HG03066 (cell line): ENCODE measurements at regions not wholly inside any gene's neighbourhood (a gene's known extent, or its start where the extent isn't known, plus 50 kb on each side); places are given as distances from the start of the nearest gene placed in this dataset.
"Not testable (repeated sequence)": the region's sequence is repeated elsewhere in the genome, so short reads cannot be mapped to it uniquely, and the experiment has no call there.

Experiments used
- ATAC-seq: cut with Tn5 transposase; IDR thresholded peaks from one replicate; pipeline ENCODE4 v1.9.1; 2021; ENCODE audit warnings: low read depth; ENCODE audit not compliant: unreplicated experiment

GRCh38 chr1:234836045-234836681 lies 226.2 kb upstream of the IRF2BP2 start:
- ATAC-seq: no peak

DNA sequence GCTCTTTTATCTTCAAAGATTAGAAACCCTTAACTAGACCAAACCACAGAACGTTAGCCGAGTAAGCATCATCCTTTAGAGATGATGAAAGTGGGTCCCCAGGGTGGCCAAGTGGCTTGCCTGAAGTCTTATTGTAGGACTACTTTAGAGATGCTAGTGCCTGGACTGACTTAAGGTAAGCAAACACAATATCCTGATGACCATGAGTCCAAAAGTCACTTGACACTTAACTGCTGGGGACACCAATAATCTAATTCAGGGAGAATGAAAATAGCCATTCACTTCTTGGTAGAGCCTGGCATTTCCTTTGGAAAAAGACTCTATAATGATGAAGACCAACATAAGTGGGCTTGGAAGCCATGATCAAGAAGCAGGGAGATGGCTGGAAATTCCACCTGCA lies 225.3 kb upstream of the IRF2BP2 start:
- no peak for ATAC-seq

- no peak for ATAC-seq
These were observed 223.7 kb upstream of the IRF2BP2 start for GRCh38 chr1:234833646-234834045.

GRCh38 chr1:234833118-234833517 lies 223.1 kb upstream of the IRF2BP2 start:
- no peak for ATAC-seq

GRCh38 chr1:234827656-234828055 lies 217.7 kb upstream of the IRF2BP2 start:
- ATAC-seq: no peak

- ATAC-seq: no peak
These were observed 217.2 kb upstream of the IRF2BP2 start for GRCh38 chr1:234827181-234827580.

DNA sequence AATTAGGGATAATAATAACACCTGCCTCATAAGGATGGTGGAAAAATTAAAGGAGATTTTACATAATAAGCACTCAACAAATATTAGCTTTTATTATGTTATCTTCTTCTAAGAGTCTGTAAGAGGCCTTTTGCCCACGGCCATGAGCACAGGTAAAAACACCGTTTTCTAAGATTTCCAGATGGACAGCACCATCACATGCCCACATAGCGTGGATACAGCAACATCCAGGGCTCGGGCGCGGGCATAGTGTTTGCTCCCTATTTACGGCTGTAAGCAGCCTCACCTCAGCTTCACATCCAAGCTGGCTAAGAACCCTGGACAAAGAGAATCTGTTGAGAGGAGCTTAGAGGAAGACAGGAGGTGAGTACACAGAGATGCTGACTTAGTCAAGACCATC lies 216.4 kb upstream of the IRF2BP2 start:
- no peak for ATAC-seq

GRCh38 chr1:234825498-234826165 lies 215.7 kb upstream of the IRF2BP2 start:
- no peak for ATAC-seq

GRCh38 chr1:234824836-234825235 lies 214.9 kb upstream of the IRF2BP2 start:
- ATAC-seq: not testable (repeated sequence)

- ATAC-seq: no peak
These were observed 213.5 kb upstream of the IRF2BP2 start for GRCh38 chr1:234823191-234824176.

DNA sequence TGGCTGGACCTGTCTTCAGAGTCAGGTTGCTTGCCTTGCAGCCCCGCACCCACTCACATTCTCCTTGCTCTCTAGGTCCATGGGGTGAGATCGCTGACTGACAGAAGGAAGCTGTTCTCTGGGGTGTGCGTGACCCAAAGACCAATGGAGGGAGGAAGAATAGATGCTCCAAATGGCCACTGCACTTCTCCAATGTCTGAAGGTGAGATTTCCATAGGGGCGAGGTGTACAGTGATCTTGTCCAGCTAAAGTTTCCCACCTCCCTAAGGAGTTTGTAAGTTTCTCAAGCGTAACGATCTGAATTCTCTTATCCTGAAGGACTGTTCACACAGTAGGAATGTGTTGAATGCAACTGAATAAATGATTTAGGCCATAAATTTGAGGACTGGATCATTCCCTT lies 211.9 kb upstream of the IRF2BP2 start:
- no peak for ATAC-seq

DNA sequence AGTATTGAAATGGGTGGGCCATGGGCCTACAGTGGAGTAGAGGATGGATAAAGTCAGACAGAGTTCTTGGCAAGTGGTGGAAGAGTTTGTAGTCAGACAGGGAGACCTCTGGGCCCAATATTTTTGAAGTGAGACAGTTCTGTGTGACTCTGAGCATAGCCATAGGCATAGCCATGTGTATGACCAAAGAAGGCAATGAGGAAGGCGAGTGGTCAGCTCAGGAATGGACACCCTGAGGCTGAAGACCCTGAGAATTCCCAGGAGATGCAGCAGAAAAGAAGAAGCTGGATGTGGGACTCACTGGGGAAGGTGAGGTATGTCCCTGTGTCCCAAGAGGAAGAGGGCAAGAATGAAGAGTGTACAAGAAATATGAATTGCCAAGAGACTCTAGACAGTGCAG lies 210.6 kb upstream of the IRF2BP2 start:
- no peak for ATAC-seq

- not testable (repeated sequence) for ATAC-seq
These were observed 209.9 kb upstream of the IRF2BP2 start for GRCh38 chr1:234819845-234820244.

GRCh38 chr1:234818040-234818387 lies 208.0 kb upstream of the IRF2BP2 start:
- not testable (repeated sequence) for ATAC-seq

- ATAC-seq: not testable (repeated sequence)
These were observed 207.5 kb upstream of the IRF2BP2 start for GRCh38 chr1:234817313-234818039.

GRCh38 chr1:234816864-234817263 lies 206.9 kb upstream of the IRF2BP2 start:
- ATAC-seq: not testable (repeated sequence)

- ATAC-seq: not testable (repeated sequence)
These were observed 206.3 kb upstream of the IRF2BP2 start for GRCh38 chr1:234816186-234816851.

DNA sequence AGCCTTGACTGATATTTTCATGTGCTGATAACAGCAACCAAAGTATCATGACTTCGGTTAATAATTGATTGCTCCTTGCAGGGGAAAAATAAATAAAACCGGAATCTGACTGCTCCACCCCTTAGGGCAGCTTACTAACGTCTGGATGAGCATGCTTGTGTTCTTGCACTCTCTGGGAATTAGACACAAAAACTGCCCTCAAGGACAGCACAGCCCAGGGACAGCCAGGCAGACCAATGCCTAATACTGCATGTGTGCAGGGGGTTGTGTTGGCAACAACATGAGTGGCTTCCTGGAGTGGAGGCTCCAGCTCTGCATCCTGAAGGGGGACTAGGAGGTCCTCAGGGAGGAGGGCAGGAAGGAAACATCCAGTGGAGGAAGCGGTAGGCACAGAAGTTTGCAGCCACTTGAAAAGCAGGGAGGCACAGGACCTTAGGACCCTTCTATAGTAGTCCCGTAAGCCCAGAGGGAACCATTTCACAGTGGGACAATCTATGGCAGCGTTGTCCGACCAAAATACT lies 205.4 kb upstream of the IRF2BP2 start:
- not testable (repeated sequence) for ATAC-seq

DNA sequence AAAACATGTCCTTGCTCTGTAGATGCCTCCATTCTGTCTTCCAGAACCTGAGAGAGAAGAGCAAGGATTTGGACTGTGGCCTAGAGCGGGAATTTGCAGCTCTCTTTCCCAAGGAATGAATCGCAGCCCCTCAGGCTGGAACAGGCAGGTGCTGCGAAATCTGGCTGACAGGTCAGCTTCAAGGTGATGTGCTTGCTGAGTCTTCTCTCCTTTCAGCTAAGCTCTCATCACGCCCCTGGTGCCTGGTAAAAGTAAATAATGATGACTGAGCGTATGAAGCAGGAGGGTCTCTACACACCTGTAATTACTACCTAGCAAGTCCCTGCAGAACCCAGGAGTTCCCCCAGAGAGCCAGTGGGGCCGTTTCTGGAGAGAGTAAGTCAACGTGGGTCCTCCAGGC lies 204.3 kb upstream of the IRF2BP2 start:
- not testable (repeated sequence) for ATAC-seq

DNA sequence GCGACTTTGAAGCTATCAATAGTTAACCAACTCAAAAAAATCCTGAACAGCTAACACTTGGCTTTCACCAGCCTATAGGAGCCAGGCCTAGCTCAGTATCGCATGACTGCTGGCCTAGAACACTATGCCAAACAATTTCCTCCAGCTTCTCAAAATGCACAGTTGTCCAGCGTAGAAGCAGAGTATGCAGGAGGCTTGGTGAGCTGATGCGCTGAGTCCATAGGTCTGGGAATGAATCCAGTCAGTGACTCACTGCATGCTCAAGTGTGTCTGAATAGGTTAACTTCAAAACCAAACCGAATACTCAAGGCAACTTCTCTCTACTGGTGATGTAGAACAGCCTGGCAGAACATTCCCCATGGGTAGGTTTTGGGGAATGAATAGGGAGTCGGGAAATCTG lies 201.8 kb upstream of the IRF2BP2 start:
- ATAC-seq: not testable (repeated sequence)
